IPS-20b (cell line): ENCODE measurements at regions not wholly inside any gene's neighbourhood (a gene's known extent, or its start where the extent isn't known, plus 50 kb on each side); places are given as distances from the start of the nearest gene placed in this dataset.

ENCODE experiments used
- H3K27ac ChIP-seq: one replicate; pipeline ENCODE4 v1.5.1; 2013; ENCODE audit warnings: low read length
- H3K27me3 ChIP-seq: 2 replicates; pipeline ENCODE4 v1.6.1; 2013; ENCODE audit warnings: mild to moderate bottlenecking, low read length, inconsistent platforms; ENCODE audit not compliant: insufficient read depth
- H3K36me3 ChIP-seq: 2 replicates; pipeline ENCODE4 v1.6.1; 2013; ENCODE audit warnings: low read depth, mild to moderate bottlenecking, inconsistent platforms, low read length, moderate library complexity; ENCODE audit not compliant: insufficient read depth
- H3K4me1 ChIP-seq: 2 replicates; pipeline ENCODE4 v1.6.1; 2013; ENCODE audit warnings: mild to moderate bottlenecking, control low read depth, inconsistent platforms, low read length, moderate library complexity; ENCODE audit not compliant: insufficient read depth
- H3K4me3 ChIP-seq: 2 replicates; pipeline ENCODE4 v1.5.1; 2013; ENCODE audit warnings: mild to moderate bottlenecking, low read length, inconsistent platforms
- H3K9ac ChIP-seq: 2 replicates; pipeline ENCODE4 v1.6.1; 2013; ENCODE audit warnings: low read depth, mild to moderate bottlenecking, inconsistent platforms, low read length, moderate library complexity
- H3K9me3 ChIP-seq: 2 replicates; pipeline ENCODE4 v1.6.1; 2013; ENCODE audit warnings: mild to moderate bottlenecking, low read depth, low read length, inconsistent platforms; ENCODE audit not compliant: insufficient read depth

DNA sequence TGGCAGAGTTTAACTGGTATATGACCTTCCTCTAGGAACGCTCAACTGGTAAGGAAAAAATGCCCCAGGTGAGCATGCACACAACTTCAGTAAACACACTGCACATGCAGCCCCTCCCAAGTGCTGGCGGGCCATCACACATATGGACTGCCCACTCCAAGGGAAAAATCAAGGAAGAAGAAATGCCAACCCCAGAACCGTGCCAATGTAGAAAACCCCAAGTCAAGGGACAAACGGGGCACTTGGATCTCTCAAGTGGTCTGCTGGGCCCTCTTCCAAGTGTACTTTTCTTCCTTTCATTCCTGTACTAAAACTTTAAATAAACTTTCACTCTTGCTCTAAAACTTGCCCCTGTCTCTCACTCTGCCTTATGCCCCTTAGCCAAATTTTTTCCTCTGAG is 76.4 kb upstream of the ACVR1 start:
- no peaks in the 10 kb centered on the region for H3K36me3 ChIP-seq
- H3K27ac ChIP-seq: no peak overlapping the region
- no peaks in the 10 kb centered on the region for H3K4me1 ChIP-seq
- H3K9ac ChIP-seq: no peak overlapping the region
- H3K4me3 ChIP-seq: no peak overlapping the region
- H3K9me3 ChIP-seq: peaks cover 11% of the 10 kb centered on the region; the same call in 1 of the 2 replicates
- no peaks in the 10 kb centered on the region for H3K27me3 ChIP-seq

GRCh38 chr2:157948856-157949255 is 72.7 kb upstream of the ACVR1 start:
- H3K27me3 ChIP-seq: peaks cover 11% of the 10 kb centered on the region
- H3K36me3 ChIP-seq: no peaks in the 10 kb centered on the region
- H3K4me3 ChIP-seq: no peak overlapping the region
- no peak overlapping the region for H3K9ac ChIP-seq
- no peaks in the 10 kb centered on the region for H3K9me3 ChIP-seq
- H3K27ac ChIP-seq: no peak overlapping the region
- H3K4me1 ChIP-seq: no peaks in the 10 kb centered on the region

- Histone ChIP-seq H3K9me3 (no peaks in the 10 kb centered on the region), H3K4me1 (no peaks in the 10 kb centered on the region), H3K36me3 (no peaks in the 10 kb centered on the region), H3K4me3 (no peak overlapping the region), H3K27me3 (peaks cover 11% of the 10 kb centered on the region), H3K27ac (no peak overlapping the region), H3K9ac (no peak overlapping the region)
Measured at GRCh38 chr2:157946919-157947557, 70.9 kb upstream of the ACVR1 start.

DNA sequence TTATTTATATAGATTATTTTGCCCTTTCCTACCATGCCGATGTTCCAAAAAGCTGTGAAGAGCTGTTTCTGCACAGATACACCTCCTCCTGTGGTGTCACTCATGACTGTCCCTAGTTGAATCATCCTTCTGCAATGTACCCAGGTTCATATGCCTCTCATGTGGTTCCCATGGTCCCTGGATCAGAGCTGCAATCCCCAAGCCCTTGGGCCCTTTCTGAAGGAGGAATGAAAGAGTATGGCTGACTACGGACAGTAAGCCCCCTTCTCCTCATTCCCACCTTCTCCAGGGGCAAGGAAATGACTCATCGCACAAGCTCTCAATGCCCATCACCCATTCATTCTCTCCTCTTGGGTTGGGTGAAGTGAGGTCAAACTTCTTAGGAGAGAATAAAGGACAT is 63.9 kb upstream of the ACVR1 start:
- H3K9me3 ChIP-seq: no peaks in the 10 kb centered on the region
- peaks cover 51% of the 10 kb centered on the region for H3K27me3 ChIP-seq
- H3K4me3 ChIP-seq: no peak overlapping the region
- H3K9ac ChIP-seq: no peak overlapping the region
- peaks cover 3% of the 10 kb centered on the region; the same call in 1 of the 2 replicates for H3K4me1 ChIP-seq
- no peak overlapping the region for H3K27ac ChIP-seq
- no peaks in the 10 kb centered on the region for H3K36me3 ChIP-seq

DNA sequence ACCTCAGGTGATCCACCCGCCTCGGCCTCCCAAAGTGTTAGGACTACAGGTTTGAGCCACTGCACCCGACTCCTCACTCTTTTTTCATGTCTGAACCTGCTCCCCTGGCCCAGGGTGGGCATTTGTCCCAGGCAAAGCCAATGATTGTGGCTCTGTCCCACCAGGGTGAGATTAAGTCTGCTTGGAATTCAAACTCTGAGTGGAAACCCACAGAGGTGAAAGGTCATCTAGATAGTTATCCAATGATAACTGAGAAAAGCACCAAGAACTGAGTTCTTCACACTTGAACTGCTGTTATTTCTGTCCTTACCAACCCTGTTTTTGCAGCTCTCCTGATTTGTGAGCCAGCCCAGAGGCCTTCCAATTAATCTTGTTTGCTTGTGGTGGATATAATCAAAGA is 62.4 kb upstream of the ACVR1 start:
- H3K27me3 ChIP-seq: peaks cover 57% of the 10 kb centered on the region

GRCh38 chr2:157936406-157936805 is 60.3 kb upstream of the ACVR1 start:
- Histone ChIP-seq H3K36me3 (no peaks in the 10 kb centered on the region), H3K9me3 (no peaks in the 10 kb centered on the region), H3K9ac (no peak overlapping the region), H3K4me3 (no peak overlapping the region), H3K27ac (no peak overlapping the region), H3K27me3 (peaks cover 75% of the 10 kb centered on the region), H3K4me1 (peaks cover 28% of the 10 kb centered on the region)

More for the DNA sequence above, 62.4 kb upstream of the ACVR1 start:
- no peak overlapping the region for H3K27ac ChIP-seq
- H3K4me3 ChIP-seq: no peak overlapping the region
- no peaks in the 10 kb centered on the region for H3K9me3 ChIP-seq
- no peaks in the 10 kb centered on the region for H3K36me3 ChIP-seq
- H3K4me1 ChIP-seq: peaks cover 12% of the 10 kb centered on the region
- no peak overlapping the region for H3K9ac ChIP-seq

- H3K4me3 ChIP-seq: no peak overlapping the region
- H3K36me3 ChIP-seq: no peaks in the 10 kb centered on the region
- H3K27me3 ChIP-seq: peaks cover 85% of the 10 kb centered on the region
- peaks cover 31% of the 10 kb centered on the region for H3K4me1 ChIP-seq
- no peaks in the 10 kb centered on the region for H3K9me3 ChIP-seq
- no peak overlapping the region for H3K27ac ChIP-seq
- H3K9ac ChIP-seq: no peak overlapping the region
Measured at GRCh38 chr2:157935378-157935906, 59.3 kb upstream of the ACVR1 start.

DNA sequence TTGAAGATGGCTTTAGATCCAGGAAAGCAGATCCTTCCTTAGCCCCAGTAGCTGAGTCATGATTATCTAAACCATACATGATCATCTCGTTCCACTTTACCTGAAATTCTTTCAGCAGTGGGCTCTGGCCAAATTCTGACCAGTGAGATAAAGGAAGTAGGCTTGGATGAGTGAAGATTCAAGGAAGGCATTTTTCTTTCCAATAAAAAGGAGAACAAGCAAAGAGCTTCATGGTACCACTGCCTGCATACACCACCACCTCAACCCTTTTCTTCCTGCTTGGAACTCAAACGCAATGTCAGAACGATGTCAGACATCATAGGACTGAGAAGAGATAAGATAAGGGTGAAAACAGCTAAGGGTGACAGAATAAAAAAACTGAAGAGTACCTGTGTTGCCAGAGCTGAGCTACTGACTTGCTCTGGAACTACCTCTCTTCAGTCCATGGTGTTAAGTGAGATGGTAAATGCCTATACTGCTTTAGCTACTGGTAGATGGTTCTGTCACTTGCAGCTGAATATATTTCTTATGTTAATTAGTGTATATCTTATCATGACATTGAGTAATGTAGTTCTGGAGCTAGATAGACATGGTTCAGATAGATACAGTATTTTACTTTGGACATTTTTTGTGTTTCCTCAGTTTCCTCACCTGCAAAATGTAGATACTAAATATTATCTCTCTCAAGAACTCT is 58.7 kb upstream of the ACVR1 start:
- Histone ChIP-seq H3K27me3 (peaks cover 87% of the 10 kb centered on the region), H3K4me3 (no peak overlapping the region), H3K4me1 (peaks cover 29% of the 10 kb centered on the region), H3K36me3 (no peaks in the 10 kb centered on the region), H3K9ac (no peak overlapping the region), H3K27ac (no peak overlapping the region), H3K9me3 (no peaks in the 10 kb centered on the region)

DNA sequence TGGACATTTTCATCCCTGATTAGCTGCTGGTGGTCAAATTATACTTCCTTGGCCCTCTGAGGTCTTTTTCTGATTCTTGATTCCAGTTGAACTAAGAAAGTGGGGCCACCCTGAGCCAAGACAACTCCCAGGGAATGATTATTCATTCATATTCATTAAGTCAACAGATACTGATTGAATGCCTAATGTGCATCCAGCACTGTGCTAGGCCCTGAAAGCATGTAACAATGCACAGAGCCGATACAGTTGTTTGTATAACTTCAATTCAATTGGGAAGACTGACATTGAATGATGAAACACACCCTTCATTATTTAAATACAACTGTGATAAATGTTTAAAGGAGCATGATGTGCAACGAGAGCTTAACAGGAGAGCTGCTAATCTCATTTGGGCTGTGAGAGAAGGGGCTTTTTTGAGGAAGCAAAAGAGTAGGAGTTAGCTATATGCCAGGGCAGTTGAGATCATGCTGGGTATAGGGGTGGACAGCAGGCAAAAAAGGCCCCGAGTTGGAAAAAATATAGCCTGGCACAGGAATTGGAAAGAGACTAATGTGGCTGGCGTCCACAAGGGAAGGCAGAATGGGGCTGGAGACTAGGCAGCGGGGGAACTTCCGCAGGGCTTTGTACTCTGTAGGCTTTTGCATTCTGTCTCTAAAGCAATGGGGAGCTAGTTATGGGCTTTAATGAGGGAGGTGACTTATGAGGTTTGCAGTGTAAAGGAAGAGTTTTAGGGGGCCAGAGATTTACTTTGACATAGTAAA is 57.2 kb upstream of the ACVR1 start:
- Histone ChIP-seq H3K27me3 (peaks cover 87% of the 10 kb centered on the region), H3K4me1 (peaks cover 29% of the 10 kb centered on the region), H3K9me3 (no peaks in the 10 kb centered on the region), H3K27ac (no peak overlapping the region), H3K4me3 (peak overlapping the region; percentile 28; the same call in 1 of the 2 replicates), H3K36me3 (no peaks in the 10 kb centered on the region), H3K9ac (peak overlapping the region; percentile 7; the same call in 1 of the 2 replicates)

DNA sequence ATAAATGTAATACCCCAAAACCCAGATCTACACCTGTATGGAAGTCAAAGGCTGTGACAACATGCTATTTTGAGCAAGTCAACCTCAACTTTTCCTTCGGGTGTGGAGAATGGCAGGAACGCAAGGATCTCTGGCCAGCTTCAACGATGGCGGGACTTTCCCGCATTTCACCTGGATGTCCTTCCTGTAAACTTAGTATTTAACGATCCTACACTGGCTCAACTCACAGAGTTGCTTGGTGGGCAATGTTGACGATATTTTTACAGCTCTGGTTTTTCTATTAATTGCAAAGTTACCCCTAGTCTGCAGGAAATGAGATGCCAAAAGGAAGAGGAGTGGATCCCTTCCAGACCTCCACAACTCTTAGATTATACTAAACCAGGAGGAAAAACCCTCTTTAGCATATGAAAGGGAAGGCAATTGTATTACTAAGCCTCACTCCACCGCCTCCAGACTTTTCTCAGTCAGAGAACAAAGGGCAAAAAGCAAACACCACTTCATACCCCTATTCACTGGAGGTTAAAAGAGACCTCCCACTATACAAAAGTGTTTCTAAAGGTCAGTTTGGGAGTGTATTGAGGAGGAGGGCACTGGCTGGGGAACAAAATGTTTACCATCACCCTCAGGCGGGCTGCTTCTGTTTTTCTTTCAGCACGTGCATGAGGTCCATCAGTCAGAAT is 56.5 kb upstream of the ACVR1 start:
- Histone ChIP-seq H3K27me3 (peaks cover 89% of the 10 kb centered on the region), H3K9ac (peak overlapping the region; percentile 10; the same call in 1 of the 2 replicates), H3K27ac (no peak overlapping the region), H3K36me3 (no peaks in the 10 kb centered on the region), H3K4me1 (peaks cover 29% of the 10 kb centered on the region), H3K9me3 (no peaks in the 10 kb centered on the region), H3K4me3 (peak overlapping the region; percentile 60)

- peak overlapping the region; percentile 60; the same call in 1 of the 2 replicates for H3K4me3 ChIP-seq
- H3K36me3 ChIP-seq: no peaks in the 10 kb centered on the region
- H3K9me3 ChIP-seq: no peaks in the 10 kb centered on the region
- H3K27ac ChIP-seq: no peak overlapping the region
- H3K9ac ChIP-seq: no peak overlapping the region
- H3K27me3 ChIP-seq: peaks cover 89% of the 10 kb centered on the region
- peaks cover 29% of the 10 kb centered on the region for H3K4me1 ChIP-seq
Measured at GRCh38 chr2:157931542-157931941, 55.4 kb upstream of the ACVR1 start.
